Aorta (tissue), 5 donors: ENCODE measurements at regions not wholly inside any gene's neighbourhood (a gene's known extent, or its start where the extent isn't known, plus 50 kb on each side); places are given as distances from the start of the nearest gene placed in this dataset.

ENCODE experiments used
- ATAC-seq: fragments of 200-7000 bp; cut with Tn5 transposase; one replicate; pipeline ENCODE4 v1.9.1; 2022; ENCODE audit warnings: moderate library complexity; ENCODE audit not compliant: low FRiP score
- DNase-seq, 2 donors: peaks; one replicate each; pipeline ENCODE4 v3.0.0-alpha.2; 2020
- H3K27ac ChIP-seq, 2 donors: one replicate each; pipeline ENCODE4 v1.5.1; 2013; ENCODE audit warnings: low read length in 2 of 2, mild to moderate bottlenecking in 2 of 2, moderate library complexity in 2 of 2, control low read depth in 1 of 2, inconsistent platforms in 1 of 2, low read depth in 1 of 2
- H3K27me3 ChIP-seq, 2 donors: one replicate each; pipeline ENCODE4 v1.6.1; 2013; ENCODE audit warnings: control low read depth in 1 of 2, low read length in 1 of 2, mild to moderate bottlenecking in 1 of 2, moderate library complexity in 1 of 2; ENCODE audit not compliant: insufficient read depth in 2 of 2, control insufficient read depth in 1 of 2
- H3K36me3 ChIP-seq, 2 donors: one replicate each; pipeline ENCODE4 v1.6.1; 2013; ENCODE audit warnings: control low read depth in 1 of 2, low read length in 1 of 2, mild to moderate bottlenecking in 1 of 2; ENCODE audit not compliant: insufficient read depth in 2 of 2, control insufficient read depth in 1 of 2
- H3K4me1 ChIP-seq, 2 donors: one replicate each; pipeline ENCODE4 v1.6.1; 2013; ENCODE audit warnings: low read length in 2 of 2, control low read depth in 1 of 2, mild to moderate bottlenecking in 1 of 2, moderate library complexity in 1 of 2; ENCODE audit not compliant: insufficient read depth in 2 of 2, control insufficient read depth in 1 of 2
- H3K4me3 ChIP-seq, 2 donors: one replicate each; pipeline ENCODE4 v1.5.1; 2013; ENCODE audit warnings: low read length in 2 of 2, control low read depth in 1 of 2, mild to moderate bottlenecking in 1 of 2
- H3K9me3 ChIP-seq: one replicate; pipeline ENCODE4 v1.6.1; 2013; ENCODE audit warnings: mild to moderate bottlenecking, low read length; ENCODE audit not compliant: control insufficient read depth
- WGBS, 2 donors: extraction: QIAGEN DNeasy Blood & Tissue Kit; methylation state at CpG; one replicate each; pipeline ENCODE4 v1.1.7; 2013; 5-methylcytosine and 5-hydroxymethylcytosine counted together
- intact Hi-C, 2 donors: fragments of 100-400 bp; cut with DNase I; formaldehyde crosslinking; loops; one replicate each; pipeline versions ENCODE4 v1.14.2 to v1.15.0; 2022
- donor health status: healthy with polysubstance abuse.
- donor health status: Bipolar disorder and iron deficiency.
- donor health status: DM: no; HTN: no; CAD: no.
- donor health status: DM: no; HTN: no; CAD: no.
- donor health status: DM: yes; HTN: yes; CAD: no.

DNA sequence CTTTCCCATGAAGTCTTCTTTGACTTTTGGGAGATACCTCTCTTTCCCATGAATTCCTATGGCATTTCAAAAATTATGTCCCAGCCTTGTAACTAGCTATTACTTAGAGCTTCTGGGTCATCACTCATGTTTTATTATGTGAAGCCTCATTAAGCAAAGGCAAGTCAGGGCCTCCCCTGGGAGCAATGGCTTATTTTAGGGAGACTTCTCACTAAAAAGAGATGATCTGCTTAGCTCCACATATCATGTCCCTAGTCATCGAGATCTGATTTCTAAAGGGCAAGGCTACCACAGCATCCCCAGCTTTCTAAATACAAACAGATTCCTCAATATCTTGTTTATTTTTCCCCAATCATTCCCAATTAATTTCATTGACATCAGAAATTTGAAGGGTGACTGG lies 154.0 kb upstream of the MANEA start:
- Histone ChIP-seq H3K27me3 (no peaks in the 10 kb centered on the region), H3K36me3 (no peaks in the 10 kb centered on the region), H3K27ac (no peak overlapping the region), H3K4me1 (no peaks in the 10 kb centered on the region), H3K4me3 (no peak overlapping the region), H3K9me3 (peaks cover 7% of the 10 kb centered on the region)
- no peak for DNase-seq
- intact Hi-C loops, result no loop called here
- WGBS, 2 donors, result 14 to 45% methylated on average over 1 of the region's 1 CpG
- no peak for ATAC-seq

- ATAC-seq (no peak), DNase-seq (no peak)
- intact Hi-C loops, result no loop called here
- no peaks in the 10 kb centered on the region for H3K4me1 ChIP-seq
- H3K4me3 ChIP-seq, result no peak overlapping the region
- H3K9me3 ChIP-seq, result no peaks in the 10 kb centered on the region
- no peak overlapping the region for H3K27ac ChIP-seq
- no peaks in the 10 kb centered on the region for H3K36me3 ChIP-seq
- WGBS, 2 donors, result 42 to 46% methylated on average over 2 of the region's 2 CpGs
- no peaks in the 10 kb centered on the region for H3K27me3 ChIP-seq
These were observed 145.6 kb upstream of the MANEA start for GRCh38 chr6:95431637-95432228.

GRCh38 chr6:95439741-95440140 lies 137.6 kb upstream of the MANEA start:
- no peaks in the 10 kb centered on the region for H3K4me1 ChIP-seq
- WGBS, 2 donors, result 83 to 85% methylated on average over 2 of the region's 2 CpGs
- no peak for ATAC-seq
- H3K27me3 ChIP-seq, result no peaks in the 10 kb centered on the region
- intact Hi-C loops, result no loop called here
- no peaks in the 10 kb centered on the region for H3K9me3 ChIP-seq
- no peak for DNase-seq
- H3K4me3 ChIP-seq, result no peak overlapping the region
- H3K36me3 ChIP-seq, result no peaks in the 10 kb centered on the region
- no peak overlapping the region for H3K27ac ChIP-seq

DNA sequence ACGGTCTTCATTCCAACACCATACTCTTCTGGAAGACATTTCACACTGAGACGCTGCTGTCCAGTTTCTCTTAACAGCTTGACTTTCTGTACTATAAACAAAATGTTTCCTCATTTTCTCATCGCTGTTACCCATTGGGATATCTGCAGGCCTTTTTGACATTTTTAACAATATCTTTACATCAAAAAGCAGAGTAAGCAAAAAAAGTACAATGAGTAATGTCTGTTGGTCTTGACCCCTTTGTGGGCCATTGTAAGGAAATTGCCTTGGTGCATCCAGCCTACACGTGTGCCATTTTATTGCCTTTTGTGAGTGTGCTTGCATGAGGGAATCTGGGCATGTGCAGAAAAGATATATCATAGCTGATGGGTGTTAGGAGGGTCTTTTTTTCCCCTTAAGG lies 129.1 kb upstream of the MANEA start:
- WGBS, 2 donors, result 75 to 78% methylated on average over 4 of the region's 4 CpGs
- no peak overlapping the region for H3K4me3 ChIP-seq

DNA sequence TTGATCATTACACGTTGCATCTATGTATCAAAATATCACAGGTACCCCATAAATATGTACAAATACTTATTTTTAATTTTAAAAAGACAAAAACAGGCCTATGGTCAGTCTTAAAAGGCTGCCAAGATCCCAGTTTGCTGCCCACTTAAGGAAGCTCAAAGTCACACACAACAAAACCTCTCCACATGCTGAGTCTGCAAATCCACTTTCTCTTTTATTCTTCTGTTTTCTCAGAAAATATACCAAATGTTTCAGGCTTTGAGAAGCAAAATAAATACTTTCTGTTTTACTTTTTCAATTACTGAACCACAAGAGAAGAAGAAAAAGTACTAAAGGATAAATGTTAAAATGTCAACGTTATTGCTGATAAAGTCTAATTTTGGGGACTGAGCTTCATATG lies 107.8 kb upstream of the MANEA start:
- intact Hi-C loops, result no loop called here
- no peaks in the 10 kb centered on the region for H3K36me3 ChIP-seq
- 37 to 46% methylated on average over 2 of the region's 2 CpGs for WGBS, 2 donors
- ATAC-seq, result no peak
- no peak overlapping the region for H3K4me3 ChIP-seq
- H3K27ac ChIP-seq, result no peak overlapping the region
- DNase-seq, result no peak
- no peaks in the 10 kb centered on the region for H3K27me3 ChIP-seq
- H3K9me3 ChIP-seq, result peaks cover 2% of the 10 kb centered on the region
- no peaks in the 10 kb centered on the region for H3K4me1 ChIP-seq

More for the DNA sequence above, 129.1 kb upstream of the MANEA start:
- H3K4me1 ChIP-seq, result no peaks in the 10 kb centered on the region
- ATAC-seq (no peak), DNase-seq (no peak)
- intact Hi-C loops, result no loop called here
- H3K27me3 ChIP-seq, result no peaks in the 10 kb centered on the region
- H3K27ac ChIP-seq, result no peak overlapping the region
- no peaks in the 10 kb centered on the region for H3K36me3 ChIP-seq
- H3K9me3 ChIP-seq, result no peaks in the 10 kb centered on the region

- no peaks in the 10 kb centered on the region for H3K4me1 ChIP-seq
- DNase-seq (no peak), ATAC-seq (no peak)
- H3K9me3 ChIP-seq, result no peaks in the 10 kb centered on the region
- no peaks in the 10 kb centered on the region for H3K27me3 ChIP-seq
- H3K4me3 ChIP-seq, result no peak overlapping the region
- intact Hi-C loops, result no loop called here
- no peak overlapping the region for H3K27ac ChIP-seq
- no peaks in the 10 kb centered on the region for H3K36me3 ChIP-seq
These were observed 98.4 kb upstream of the MANEA start for GRCh38 chr6:95478941-95479340.

GRCh38 chr6:95487817-95488216 lies 89.5 kb upstream of the MANEA start:
- H3K4me3 ChIP-seq, result no peak overlapping the region
- H3K27ac ChIP-seq, result no peak overlapping the region
- ATAC-seq, result no peak
- no peaks in the 10 kb centered on the region for H3K27me3 ChIP-seq
- intact Hi-C loops, result no loop called here
- no peaks in the 10 kb centered on the region for H3K36me3 ChIP-seq
- H3K9me3 ChIP-seq, result no peaks in the 10 kb centered on the region
- DNase-seq, result no peak
- H3K4me1 ChIP-seq, result no peaks in the 10 kb centered on the region

- DNase-seq (no peak), ATAC-seq (no peak)
- Histone ChIP-seq H3K4me3 (no peak overlapping the region), H3K4me1 (no peaks in the 10 kb centered on the region), H3K36me3 (no peaks in the 10 kb centered on the region), H3K27me3 (no peaks in the 10 kb centered on the region), H3K27ac (no peak overlapping the region), H3K9me3 (no peaks in the 10 kb centered on the region)
- 47 to 59% methylated on average over 3 of the region's 3 CpGs for WGBS, 2 donors
- intact Hi-C loops, result no loop called here
These were observed 88.0 kb upstream of the MANEA start for GRCh38 chr6:95489185-95489863.

- DNase-seq, result peak in 1 of 2 donors; percentile 66
- Histone ChIP-seq H3K27ac (no peak overlapping the region), H3K9me3 (peaks cover 3% of the 10 kb centered on the region), H3K36me3 (no peaks in the 10 kb centered on the region), H3K27me3 (no peaks in the 10 kb centered on the region), H3K4me3 (no peak overlapping the region), H3K4me1 (no peaks in the 10 kb centered on the region)
- intact Hi-C loops, result no loop called here
- ATAC-seq, result no peak
- 91 to 92% methylated on average over 23 to 28 of the region's 28 CpGs for WGBS, 2 donors
These were observed 80.4 kb upstream of the MANEA start for GRCh38 chr6:95496769-95497426.
